ENCODE measurements at regions not wholly inside any gene's neighbourhood (a gene's known extent, or its start where the extent isn't known, plus 50 kb on each side); places are given as distances from the start of the nearest gene placed in this dataset.

DNA sequence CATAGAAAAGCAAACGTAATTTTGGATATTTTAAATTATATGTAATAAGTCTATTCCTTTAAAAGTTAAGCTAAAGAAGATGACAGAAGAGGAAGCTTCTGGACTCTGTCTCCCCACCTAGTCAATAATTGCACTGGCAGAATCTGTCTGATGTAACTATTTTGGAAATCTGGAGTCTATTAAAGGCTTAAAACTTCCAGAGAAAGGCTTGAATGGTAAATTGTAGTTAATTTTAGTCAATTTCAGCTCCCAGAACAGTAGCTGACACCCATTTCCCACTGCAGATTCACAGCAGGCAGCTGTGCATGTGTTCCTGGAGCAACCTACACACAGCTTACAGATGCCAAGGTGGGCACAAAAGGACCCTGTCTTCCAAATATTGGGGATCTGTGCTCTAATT is 304.1 kb downstream of the PCDH20 start:
- no peak for TF ChIP-seq CTCF (IDR thresholded peaks at IDR 0.05)
- TF ChIP-seq POLR2A (IDR thresholded peaks at IDR 0.05), result no peak
